Naive thymus-derived CD4-positive, alpha-beta T cell (primary cell): ENCODE measurements at regions not wholly inside any gene's neighbourhood (a gene's known extent, or its start where the extent isn't known, plus 50 kb on each side); places are given as distances from the start of the nearest gene placed in this dataset.

ENCODE experiments used
- ATAC-seq: fragments of 150-1000 bp; cut with Tn5 transposase; 2 replicates; pipeline ENCODE4 v1.10.0; 2021; ENCODE audit warnings: mild to moderate bottlenecking, moderate library complexity
- CTCF ChIA-PET: fragments of 350-600 bp; sonication (Branson Sonifier 250); formaldehyde crosslinking; loops from one replicate; lab custom pipeline; 2021; ENCODE audit warnings: antibody characterized with exemption; lab: Charles Lee
- POLR2A ChIA-PET: fragments of 350-600 bp; sonication (Branson Sonifier 250); formaldehyde crosslinking; loops from one replicate; lab custom pipeline; 2021; ENCODE audit warnings: antibody characterized with exemption, inconsistent platforms; lab: Charles Lee
- DNase-seq, 9 donors: peaks; one replicate each; pipeline versions ENCODE4 v3.0.0 to v3.0.0-alpha.2; 2020 to 2022; ENCODE audit warnings: mixed read lengths in 1 of 9
- H3K27ac ChIP-seq: one replicate; pipeline ENCODE4 v1.7.0; 2013; ENCODE audit warnings: mild to moderate bottlenecking, low read depth, low read length, moderate library complexity
- H3K27me3 ChIP-seq, 2 donors: one replicate each; pipeline ENCODE4 v1.7.0; 2013; ENCODE audit warnings: low read length in 2 of 2, mild to moderate bottlenecking in 2 of 2, moderate library complexity in 2 of 2; ENCODE audit not compliant: control insufficient read depth in 2 of 2, insufficient read depth in 2 of 2
- H3K36me3 ChIP-seq, 3 experiments: 1 replicate in 2 of 3; 2 replicates in 1 of 3; pipeline ENCODE4 v1.7.0; 2013; ENCODE audit warnings: low read length in 3 of 3, mild to moderate bottlenecking in 3 of 3, moderate library complexity in 1 of 3; ENCODE audit not compliant: insufficient read depth in 3 of 3, control insufficient read depth in 2 of 3
- H3K4me1 ChIP-seq, 2 donors: one replicate each; pipeline ENCODE4 v1.7.0; 2013; ENCODE audit warnings: low read length in 2 of 2, mild to moderate bottlenecking in 2 of 2, moderate library complexity in 1 of 2; ENCODE audit not compliant: control insufficient read depth in 2 of 2, insufficient read depth in 2 of 2
- H3K4me3 ChIP-seq: 2 replicates; pipeline ENCODE4 v1.7.0; 2013; ENCODE audit warnings: mild to moderate bottlenecking, low read length
- H3K9me3 ChIP-seq, 3 experiments: 1 replicate in 2 of 3; 2 replicates in 1 of 3; pipeline ENCODE4 v1.7.0; 2013; ENCODE audit warnings: low read length in 3 of 3; ENCODE audit not compliant: control insufficient read depth in 2 of 3
- H3K27ac Mint-ChIP-seq, 9 donors: one replicate each; pipeline ENCODE4 v1.8.0; 2020 to 2022; ENCODE audit warnings: mixed read lengths in 9 of 9, mild to moderate bottlenecking in 8 of 9, moderate library complexity in 5 of 9, inconsistent platforms in 2 of 9
- H3K27me3 Mint-ChIP-seq, 5 donors: one replicate each; pipeline ENCODE4 v1.8.0; 2021 to 2022; ENCODE audit warnings: mixed read lengths in 5 of 5, mild to moderate bottlenecking in 1 of 5
- H3K36me3 Mint-ChIP-seq, 5 donors: one replicate each; pipeline ENCODE4 v1.8.0; 2020 to 2022; ENCODE audit warnings: mixed read lengths in 5 of 5, mild to moderate bottlenecking in 3 of 5, inconsistent platforms in 1 of 5
- H3K4me1 Mint-ChIP-seq, 7 donors: one replicate each; pipeline ENCODE4 v1.8.0; 2020 to 2022; ENCODE audit warnings: mixed read lengths in 7 of 7, mild to moderate bottlenecking in 3 of 7, inconsistent platforms in 1 of 7
- H3K4me3 Mint-ChIP-seq, 10 donors: one replicate each; pipeline ENCODE4 v1.8.0; 2020 to 2022; ENCODE audit warnings: mild to moderate bottlenecking in 10 of 10, mixed read lengths in 10 of 10, moderate library complexity in 6 of 10, inconsistent platforms in 2 of 10
- H3K9me3 Mint-ChIP-seq, 11 donors: one replicate each; pipeline ENCODE4 v1.8.0; 2020 to 2022; ENCODE audit warnings: mixed read lengths in 11 of 11, mild to moderate bottlenecking in 4 of 11, inconsistent platforms in 1 of 11, moderate library complexity in 1 of 11
- intact Hi-C, 2 donors: fragments of 100-400 bp; cut with micrococcal nuclease; formaldehyde crosslinking; loops; one replicate each; pipeline ENCODE4 v1.15.1; 2023

DNA sequence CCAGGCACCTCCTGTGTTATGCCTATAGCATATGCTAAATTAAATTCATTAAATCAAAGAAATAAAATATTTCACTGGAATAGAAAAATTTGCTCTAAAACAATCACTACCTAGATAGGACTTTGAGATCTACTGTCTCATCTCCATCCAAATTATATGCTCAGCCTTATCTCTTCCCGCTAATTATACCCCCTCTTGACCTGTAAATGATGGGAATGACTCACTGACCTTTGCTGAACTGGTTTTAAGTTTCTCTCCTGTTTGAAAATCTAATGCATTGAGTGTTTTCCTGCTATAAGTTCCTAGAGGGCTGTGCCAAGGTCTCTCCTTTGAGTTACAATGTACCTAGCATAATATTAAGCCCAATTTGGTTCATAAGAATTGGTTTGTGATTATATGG lies 110.1 kb downstream of the BMP2 start:
- Mint-ChIP-seq H3K36me3 (no peaks in the 10 kb centered on the region), H3K4me1 (no peaks in the 10 kb centered on the region), H3K4me3 (no peak overlapping the region), H3K27ac (no peak overlapping the region), H3K9me3 (peaks cover 0 to 7% (median 0%) of the 10 kb centered on the region in 11 donors), H3K27me3 (no peaks in the 10 kb centered on the region)
- Histone ChIP-seq H3K9me3 (no peaks in the 10 kb centered on the region), H3K27me3 (no peaks in the 10 kb centered on the region), H3K4me1 (no peaks in the 10 kb centered on the region), H3K36me3 (no peaks in the 10 kb centered on the region), H3K27ac (no peak overlapping the region), H3K4me3 (no peak overlapping the region)
- intact Hi-C loops = no loop called here
- DNase-seq (no peak), ATAC-seq (no peak)
- CTCF ChIA-PET = no interaction called here
- POLR2A ChIA-PET = no interaction called here

DNA sequence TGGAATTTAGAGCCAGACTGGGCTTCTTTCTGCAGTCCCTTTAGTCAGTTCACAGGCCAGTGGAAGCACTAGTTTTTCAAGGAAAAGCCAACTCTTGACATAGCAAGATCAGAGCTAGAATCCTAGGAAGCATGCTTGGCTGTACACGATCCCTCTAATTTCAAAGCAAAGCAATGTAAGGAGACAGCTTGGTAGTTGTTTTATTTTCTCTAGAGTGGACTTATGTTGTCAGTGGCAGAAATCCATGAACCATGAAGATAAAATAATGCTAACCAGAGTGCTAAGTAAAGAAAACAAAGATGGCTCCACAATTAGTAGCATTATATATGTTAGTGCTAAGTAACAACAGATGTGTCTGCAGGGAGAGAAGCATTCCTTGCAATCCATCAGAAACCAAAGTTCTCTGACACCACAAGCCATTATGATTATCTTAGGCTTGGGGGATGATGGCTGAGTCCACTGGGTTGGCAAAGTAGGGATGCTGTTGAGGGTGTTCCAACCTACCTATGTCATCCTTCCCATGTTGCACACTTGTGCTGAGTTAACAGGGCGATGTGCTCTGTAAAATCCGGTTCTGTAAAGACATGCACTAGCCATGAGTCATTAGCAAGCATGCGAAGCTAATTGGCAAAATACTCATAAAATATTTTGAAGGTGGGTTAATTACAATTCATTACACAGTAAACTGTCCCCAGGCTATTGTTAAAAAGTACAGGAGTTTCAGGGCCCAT lies 115.2 kb downstream of the BMP2 start:
- H3K4me3 Mint-ChIP-seq = no peak overlapping the region
- H3K9me3 Mint-ChIP-seq = peaks cover 0 to 16% (median 7%) of the 10 kb centered on the region in 11 donors
- Histone ChIP-seq H3K27me3 (no peaks in the 10 kb centered on the region), H3K9me3 (peaks cover 0 to 4% (median 0%) of the 10 kb centered on the region in 3 experiments), H3K36me3 (no peaks in the 10 kb centered on the region), H3K4me1 (no peaks in the 10 kb centered on the region), H3K4me3 (no peak overlapping the region), H3K27ac (no peak overlapping the region)
- DNase-seq (no peak), ATAC-seq (no peak)
- CTCF ChIA-PET = no interaction called here
- peaks cover 0 to 1% (median 0%) of the 10 kb centered on the region in 7 donors for H3K4me1 Mint-ChIP-seq
- H3K27me3 Mint-ChIP-seq = peaks cover 0 to 6% (median 0%) of the 10 kb centered on the region in 5 donors
- H3K36me3 Mint-ChIP-seq = no peaks in the 10 kb centered on the region
- POLR2A ChIA-PET = no interaction called here
- intact Hi-C loops = no loop called here
- no peak overlapping the region for H3K27ac Mint-ChIP-seq

DNA sequence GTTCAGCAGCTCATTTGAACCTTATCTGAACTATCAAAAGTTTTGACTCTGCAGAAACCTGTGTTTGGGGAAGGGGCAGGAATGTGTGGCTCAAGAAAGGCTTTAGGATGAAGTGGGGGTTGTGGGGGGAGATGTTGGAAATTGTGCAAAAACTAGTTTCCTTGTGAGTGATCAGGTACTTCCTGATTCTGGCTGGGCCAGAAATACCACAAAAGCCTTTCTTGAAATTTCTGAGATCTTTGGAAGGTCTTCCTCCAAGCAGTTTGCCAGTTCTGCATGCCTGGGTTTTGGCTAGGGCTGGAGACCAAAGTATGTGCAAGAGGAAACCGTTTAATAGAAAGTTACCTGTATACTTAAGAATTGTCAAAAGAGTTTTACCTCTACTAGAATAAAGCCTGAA lies 116.6 kb downstream of the BMP2 start:
- POLR2A ChIA-PET = no interaction called here
- H3K36me3 Mint-ChIP-seq = no peaks in the 10 kb centered on the region
- H3K27ac Mint-ChIP-seq = no peak overlapping the region

DNA sequence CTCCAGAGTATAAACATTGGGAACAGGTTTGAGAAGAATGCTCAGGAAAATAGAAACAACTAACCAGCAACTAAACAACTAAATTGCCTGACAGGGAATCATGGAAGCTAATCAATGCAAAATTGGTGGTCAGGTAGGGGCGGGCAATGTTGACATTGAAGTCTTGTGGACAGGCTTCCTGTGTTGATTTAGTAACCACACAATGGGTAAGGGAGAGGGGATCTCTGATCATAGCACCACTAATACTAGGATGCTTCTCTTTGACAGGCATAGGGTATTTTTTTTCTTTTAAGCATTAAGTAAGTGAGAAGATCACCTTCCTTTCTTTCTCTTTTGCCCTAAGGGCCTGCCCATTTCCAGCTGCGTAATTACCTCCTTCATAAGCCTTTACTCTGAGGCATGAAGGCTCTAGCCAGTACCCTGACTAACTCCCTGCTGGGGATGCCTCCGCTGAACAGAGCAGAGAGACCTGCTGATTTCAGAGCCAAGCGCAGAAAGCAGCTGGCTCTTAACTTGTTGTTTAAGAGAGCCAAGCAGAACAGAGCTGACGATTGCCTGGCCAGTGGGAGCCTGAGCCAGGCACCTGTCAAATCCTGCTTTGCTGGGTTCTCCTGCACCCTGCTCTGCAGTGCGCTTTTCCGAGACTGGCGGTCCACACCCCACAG lies 118.7 kb downstream of the BMP2 start:
- Histone ChIP-seq H3K4me3 (no peak overlapping the region), H3K4me1 (no peaks in the 10 kb centered on the region), H3K27me3 (no peaks in the 10 kb centered on the region), H3K27ac (no peak overlapping the region), H3K9me3 (peaks cover 0 to 4% (median 0%) of the 10 kb centered on the region in 3 experiments), H3K36me3 (no peaks in the 10 kb centered on the region)
- CTCF ChIA-PET = no interaction called here
- no peak overlapping the region for H3K27ac Mint-ChIP-seq
- peaks cover 0 to 6% (median 0%) of the 10 kb centered on the region in 5 donors for H3K27me3 Mint-ChIP-seq
- peaks cover 0 to 16% (median 7%) of the 10 kb centered on the region in 11 donors for H3K9me3 Mint-ChIP-seq
- H3K4me3 Mint-ChIP-seq = no peak overlapping the region
- intact Hi-C loops = no loop called here
- DNase-seq = no peak
- peaks cover 0 to 1% (median 0%) of the 10 kb centered on the region in 7 donors for H3K4me1 Mint-ChIP-seq
- POLR2A ChIA-PET = no interaction called here
- no peak for ATAC-seq
- H3K36me3 Mint-ChIP-seq = peaks cover 0 to under 1% (median 0%) of the 10 kb centered on the region in 5 donors

More for the DNA sequence above, 116.6 kb downstream of the BMP2 start:
- intact Hi-C loops = no loop called here
- Histone ChIP-seq H3K36me3 (no peaks in the 10 kb centered on the region), H3K4me1 (no peaks in the 10 kb centered on the region), H3K27me3 (no peaks in the 10 kb centered on the region), H3K4me3 (no peak overlapping the region), H3K27ac (no peak overlapping the region), H3K9me3 (peaks cover 0 to 4% (median 0%) of the 10 kb centered on the region in 3 experiments)
- Mint-ChIP-seq H3K9me3 (peaks cover 0 to 16% (median 7%) of the 10 kb centered on the region in 11 donors), H3K27me3 (peaks cover 0 to 6% (median 0%) of the 10 kb centered on the region in 5 donors), H3K4me3 (no peak overlapping the region), H3K4me1 (peaks cover 0 to 1% (median 0%) of the 10 kb centered on the region in 7 donors)
- ATAC-seq = no peak
- CTCF ChIA-PET = no interaction called here
- no peak for DNase-seq

DNA sequence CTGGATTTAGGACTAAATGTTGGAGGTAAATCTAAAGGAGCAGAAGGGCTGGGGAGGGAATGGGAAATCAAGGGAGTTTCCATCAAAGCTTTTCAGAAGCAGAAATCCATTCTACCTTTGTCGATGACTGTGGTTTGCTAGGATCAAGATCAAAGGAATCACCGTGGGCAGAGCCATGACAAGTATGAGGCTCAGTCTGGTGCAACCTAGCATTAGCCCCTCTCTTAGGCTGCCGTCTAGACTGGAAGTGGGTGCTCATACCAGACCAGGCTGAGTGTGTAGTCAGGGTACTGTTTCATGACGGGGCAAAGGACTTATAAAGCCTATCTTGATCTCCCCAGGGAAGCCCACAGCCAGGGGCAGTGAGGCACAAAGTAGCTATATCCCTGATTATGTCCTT lies 120.5 kb downstream of the BMP2 start:
- intact Hi-C loops = no loop called here
- ATAC-seq = no peak
- ChIA-PET POLR2A (no interaction called here), CTCF (no interaction called here)
- peaks cover 0 to 1% (median 0%) of the 10 kb centered on the region in 7 donors for H3K4me1 Mint-ChIP-seq
- no peaks in the 10 kb centered on the region for H3K27me3 ChIP-seq
- no peak overlapping the region for H3K27ac ChIP-seq
- H3K9me3 ChIP-seq = peaks cover 0 to 4% (median 0%) of the 10 kb centered on the region in 3 experiments
- peaks cover 0 to 6% (median 0%) of the 10 kb centered on the region in 5 donors for H3K27me3 Mint-ChIP-seq
- no peaks in the 10 kb centered on the region for H3K36me3 ChIP-seq
- peaks cover 0 to 3% (median 0%) of the 10 kb centered on the region in 5 donors for H3K36me3 Mint-ChIP-seq
- no peaks in the 10 kb centered on the region for H3K4me1 ChIP-seq
- DNase-seq = no peak
- no peak overlapping the region for H3K4me3 ChIP-seq
- H3K9me3 Mint-ChIP-seq = peaks cover 2 to 20% (median 8%) of the 10 kb centered on the region in 11 donors
- H3K27ac Mint-ChIP-seq = no peak overlapping the region
- no peak overlapping the region for H3K4me3 Mint-ChIP-seq

DNA sequence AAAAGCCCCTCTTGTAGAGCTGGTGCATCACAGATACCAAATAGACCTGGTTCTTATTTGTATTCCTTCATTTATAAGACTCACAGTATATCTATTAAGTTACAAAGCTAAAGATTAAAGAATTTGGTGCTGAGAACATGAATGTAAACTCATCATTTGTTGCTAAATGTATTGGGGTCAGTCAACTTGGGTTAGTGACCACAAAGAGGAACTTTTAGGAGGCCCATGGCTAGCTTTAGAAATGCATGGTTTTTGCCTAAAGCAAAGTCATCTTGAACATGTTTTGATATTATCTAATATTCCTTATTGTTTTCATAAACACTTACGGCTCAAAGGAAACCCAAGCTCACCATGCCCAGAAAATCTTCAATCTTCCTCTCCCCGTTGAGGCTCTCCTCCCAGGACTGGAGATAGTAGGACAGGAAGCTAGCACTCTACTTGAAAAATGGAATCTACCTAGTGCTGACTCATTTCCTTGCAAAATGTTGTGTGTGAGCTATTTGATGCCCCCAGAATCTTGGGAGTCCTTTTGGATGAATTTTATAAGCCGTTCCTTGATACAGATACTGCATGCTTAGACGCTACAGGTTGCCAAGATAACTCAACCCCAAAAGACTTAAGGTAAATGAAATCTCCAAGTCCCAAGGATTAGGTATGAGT lies 121.4 kb downstream of the BMP2 start:
- Mint-ChIP-seq H3K27me3 (peaks cover 0 to 6% (median 0%) of the 10 kb centered on the region in 5 donors), H3K36me3 (peaks cover 0 to 3% (median 0%) of the 10 kb centered on the region in 5 donors), H3K27ac (no peak overlapping the region), H3K9me3 (peaks cover 2 to 20% (median 7%) of the 10 kb centered on the region in 11 donors), H3K4me1 (peaks cover 0 to 1% (median 0%) of the 10 kb centered on the region in 7 donors), H3K4me3 (no peak overlapping the region)
- Histone ChIP-seq H3K27me3 (no peaks in the 10 kb centered on the region), H3K9me3 (peaks cover 0 to 3% (median 0%) of the 10 kb centered on the region in 3 experiments), H3K4me3 (no peak overlapping the region), H3K4me1 (no peaks in the 10 kb centered on the region), H3K36me3 (no peaks in the 10 kb centered on the region), H3K27ac (no peak overlapping the region)
- ATAC-seq (no peak), DNase-seq (no peak)
- CTCF ChIA-PET = no interaction called here
- POLR2A ChIA-PET = no interaction called here
- intact Hi-C loops = no loop called here
